Neural cell (in vitro differentiated cells): ENCODE measurements at regions not wholly inside any gene's neighbourhood (a gene's known extent, or its start where the extent isn't known, plus 50 kb on each side); places are given as distances from the start of the nearest gene placed in this dataset.

ENCODE experiments used
- H2AFZ ChIP-seq: fragments of 200-600, 300-800 bp; sonication (generic), shearing (Covaris generic); 2 replicates; pipeline ENCODE4 v1.6.0; 2014; ENCODE audit warnings: low read depth, mild to moderate bottlenecking, antibody characterized with exemption, low read length, moderate library complexity
- H3F3A ChIP-seq: fragments of 200-600 bp; shearing (Covaris generic); 2 replicates; pipeline ENCODE4 v1.6.1; 2016; ENCODE audit warnings: mild to moderate bottlenecking, moderate library complexity, mixed read lengths, antibody characterized with exemption, low read length; ENCODE audit not compliant: insufficient read depth, poor library complexity, severe bottlenecking
- H3K27ac ChIP-seq: fragments of 200-600, 300-800 bp; sonication (generic), shearing (Covaris generic); 2 replicates; pipeline ENCODE4 v1.5.1; 2014; ENCODE audit warnings: mild to moderate bottlenecking, low read length, moderate library complexity
- H3K27me3 ChIP-seq: fragments of 300-800, 200-600 bp; sonication (generic), shearing (Covaris generic); 2 replicates; pipeline ENCODE4 v1.6.0; 2014; ENCODE audit warnings: mild to moderate bottlenecking, low read depth, low read length, moderate library complexity; ENCODE audit not compliant: insufficient read depth
- H3K36me3 ChIP-seq: fragments of 300-800, 200-600 bp; sonication (generic), shearing (Covaris generic); 2 replicates; pipeline ENCODE4 v1.5.1; 2014; ENCODE audit warnings: mild to moderate bottlenecking, antibody characterized with exemption, low read length, moderate library complexity; ENCODE audit not compliant: insufficient read depth
- H3K4me2 ChIP-seq: fragments of 300-800, 200-600 bp; sonication (generic), shearing (Covaris generic); 2 replicates; pipeline ENCODE4 v1.6.0; 2014; ENCODE audit warnings: mild to moderate bottlenecking, low read length
- H3K4me3 ChIP-seq: fragments of 300-800, 200-600 bp; sonication (generic), shearing (Covaris generic); 2 replicates; pipeline ENCODE4 v1.5.1; 2014; ENCODE audit warnings: mild to moderate bottlenecking, low read length, moderate library complexity
- H3K79me2 ChIP-seq: fragments of 200-600 bp; shearing (Covaris generic); replicated peaks from 2 replicates; pipeline ENCODE4 v1.6.0; 2014; ENCODE audit warnings: mild to moderate bottlenecking, low read length, moderate library complexity; ENCODE audit not compliant: insufficient read depth
- H3K9ac ChIP-seq: fragments of 300-800, 200-600 bp; sonication (generic), shearing (Covaris generic); 2 replicates; pipeline ENCODE4 v1.6.1; 2016; ENCODE audit warnings: mild to moderate bottlenecking, low read length, mixed read lengths
- H3K9me2 ChIP-seq: fragments of 200-600 bp; shearing (Covaris generic); 2 replicates; pipeline ENCODE4 v1.6.1; 2016; ENCODE audit warnings: mild to moderate bottlenecking, low read length, mixed read lengths; ENCODE audit not compliant: insufficient read depth
- H3K9me3 ChIP-seq: fragments of 200-600, 300-800 bp; sonication (generic), shearing (Covaris generic); 2 replicates; pipeline ENCODE4 v1.6.1; 2016; ENCODE audit warnings: mild to moderate bottlenecking, mixed run types, low read length, moderate library complexity, mixed read lengths
- H4K20me1 ChIP-seq: fragments of 200-600 bp; shearing (Covaris generic); 2 replicates; pipeline ENCODE4 v1.6.1; 2016; ENCODE audit warnings: mild to moderate bottlenecking, mixed run types; ENCODE audit not compliant: insufficient read depth
- EP300 ChIP-seq: fragments of 450-650 bp; conservative IDR thresholded peaks from 2 replicates; pipeline ENCODE4 v1.6.1; 2014; ENCODE audit warnings: antibody characterized with exemption, mild to moderate bottlenecking, moderate library complexity; ENCODE audit not compliant: poor library complexity, severe bottlenecking
- EZH2 ChIP-seq: fragments of 200-600, 300-800 bp; shearing (Covaris generic), sonication (generic); IDR thresholded peaks from 2 replicates; pipeline ENCODE4 v1.6.1; 2014; ENCODE audit warnings: antibody characterized with exemption, low read length, borderline replicate concordance, mild to moderate bottlenecking; ENCODE audit not compliant: insufficient read depth, poor library complexity, severe bottlenecking
- MXI1 ChIP-seq: fragments of 450-650 bp; conservative IDR thresholded peaks from 2 replicates; pipeline ENCODE4 v1.6.1; 2014; ENCODE audit warnings: antibody characterized with exemption, mild to moderate bottlenecking; ENCODE audit not compliant: poor library complexity, severe bottlenecking
- POLR2AphosphoS5 ChIP-seq: IDR thresholded peaks from 2 replicates; pipeline ENCODE4 v1.6.1; 2012
- RAD21 ChIP-seq: fragments of 450-650 bp; conservative IDR thresholded peaks from 2 replicates; pipeline ENCODE4 v1.6.1; 2014; ENCODE audit warnings: antibody characterized with exemption, mild to moderate bottlenecking, moderate library complexity
- SMC3 ChIP-seq: fragments of 450-650 bp; conservative IDR thresholded peaks from 2 replicates; pipeline ENCODE4 v1.6.1; 2014; ENCODE audit warnings: antibody characterized with exemption, mild to moderate bottlenecking, moderate library complexity; ENCODE audit not compliant: poor library complexity
- TAF1 ChIP-seq: IDR thresholded peaks from 2 replicates; pipeline ENCODE4 v1.6.1; 2012; ENCODE audit warnings: low read depth
- TF ChIP-seq, protein P1 (sequence below): fragments of 450-650 bp; IDR thresholded peaks from 2 replicates; pipeline ENCODE4 v1.5.1; 2014; ENCODE audit warnings: antibody characterized with exemption, mild to moderate bottlenecking, moderate library complexity; ENCODE audit not compliant: poor library complexity, severe bottlenecking
- TF ChIP-seq, protein P2 (sequence below): IDR thresholded peaks from 2 replicates; pipeline ENCODE4 v1.6.1; 2012; ENCODE audit warnings: borderline replicate concordance

DNA sequence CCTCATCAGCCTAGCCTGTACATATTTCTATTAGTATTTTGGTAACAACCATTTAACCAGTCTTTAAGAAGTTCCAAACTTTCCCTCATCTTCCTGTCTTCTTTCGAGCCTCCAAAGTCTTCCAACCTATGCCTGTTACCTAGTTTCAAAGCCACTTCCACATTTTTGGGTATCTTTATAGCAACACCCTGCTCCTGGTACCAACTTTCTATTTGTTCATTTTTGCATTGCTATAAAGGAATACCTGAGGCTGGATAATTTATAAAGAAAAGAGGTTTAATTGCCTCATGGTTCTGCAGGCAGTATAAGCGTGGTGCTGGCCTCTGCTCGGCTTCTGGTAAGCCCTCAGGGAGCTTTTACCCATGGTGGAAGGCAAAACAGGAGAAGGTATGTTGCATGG lies 578.8 kb upstream of the AUTS2 start:
- Histone ChIP-seq H3K79me2 (no peaks in the 10 kb centered on the region), H3K9me2 (no peaks in the 10 kb centered on the region), H3K9me3 (no peaks in the 10 kb centered on the region), H2AFZ (no peak overlapping the region), H3K27me3 (no peaks in the 10 kb centered on the region), H3K4me2 (no peak overlapping the region), H3K36me3 (no peaks in the 10 kb centered on the region), H3K4me3 (no peak overlapping the region), H3K9ac (no peak overlapping the region), H3K27ac (no peak overlapping the region), H3F3A (no peaks in the 10 kb centered on the region), H4K20me1 (no peaks in the 10 kb centered on the region)
- TF ChIP-seq EZH2, result no peak
- TF ChIP-seq, protein P1, sequence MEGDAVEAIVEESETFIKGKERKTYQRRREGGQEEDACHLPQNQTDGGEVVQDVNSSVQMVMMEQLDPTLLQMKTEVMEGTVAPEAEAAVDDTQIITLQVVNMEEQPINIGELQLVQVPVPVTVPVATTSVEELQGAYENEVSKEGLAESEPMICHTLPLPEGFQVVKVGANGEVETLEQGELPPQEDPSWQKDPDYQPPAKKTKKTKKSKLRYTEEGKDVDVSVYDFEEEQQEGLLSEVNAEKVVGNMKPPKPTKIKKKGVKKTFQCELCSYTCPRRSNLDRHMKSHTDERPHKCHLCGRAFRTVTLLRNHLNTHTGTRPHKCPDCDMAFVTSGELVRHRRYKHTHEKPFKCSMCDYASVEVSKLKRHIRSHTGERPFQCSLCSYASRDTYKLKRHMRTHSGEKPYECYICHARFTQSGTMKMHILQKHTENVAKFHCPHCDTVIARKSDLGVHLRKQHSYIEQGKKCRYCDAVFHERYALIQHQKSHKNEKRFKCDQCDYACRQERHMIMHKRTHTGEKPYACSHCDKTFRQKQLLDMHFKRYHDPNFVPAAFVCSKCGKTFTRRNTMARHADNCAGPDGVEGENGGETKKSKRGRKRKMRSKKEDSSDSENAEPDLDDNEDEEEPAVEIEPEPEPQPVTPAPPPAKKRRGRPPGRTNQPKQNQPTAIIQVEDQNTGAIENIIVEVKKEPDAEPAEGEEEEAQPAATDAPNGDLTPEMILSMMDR, result no peak
- no peak for TF ChIP-seq MXI1
- no peak for TF ChIP-seq TAF1
- TF ChIP-seq, protein P2, sequence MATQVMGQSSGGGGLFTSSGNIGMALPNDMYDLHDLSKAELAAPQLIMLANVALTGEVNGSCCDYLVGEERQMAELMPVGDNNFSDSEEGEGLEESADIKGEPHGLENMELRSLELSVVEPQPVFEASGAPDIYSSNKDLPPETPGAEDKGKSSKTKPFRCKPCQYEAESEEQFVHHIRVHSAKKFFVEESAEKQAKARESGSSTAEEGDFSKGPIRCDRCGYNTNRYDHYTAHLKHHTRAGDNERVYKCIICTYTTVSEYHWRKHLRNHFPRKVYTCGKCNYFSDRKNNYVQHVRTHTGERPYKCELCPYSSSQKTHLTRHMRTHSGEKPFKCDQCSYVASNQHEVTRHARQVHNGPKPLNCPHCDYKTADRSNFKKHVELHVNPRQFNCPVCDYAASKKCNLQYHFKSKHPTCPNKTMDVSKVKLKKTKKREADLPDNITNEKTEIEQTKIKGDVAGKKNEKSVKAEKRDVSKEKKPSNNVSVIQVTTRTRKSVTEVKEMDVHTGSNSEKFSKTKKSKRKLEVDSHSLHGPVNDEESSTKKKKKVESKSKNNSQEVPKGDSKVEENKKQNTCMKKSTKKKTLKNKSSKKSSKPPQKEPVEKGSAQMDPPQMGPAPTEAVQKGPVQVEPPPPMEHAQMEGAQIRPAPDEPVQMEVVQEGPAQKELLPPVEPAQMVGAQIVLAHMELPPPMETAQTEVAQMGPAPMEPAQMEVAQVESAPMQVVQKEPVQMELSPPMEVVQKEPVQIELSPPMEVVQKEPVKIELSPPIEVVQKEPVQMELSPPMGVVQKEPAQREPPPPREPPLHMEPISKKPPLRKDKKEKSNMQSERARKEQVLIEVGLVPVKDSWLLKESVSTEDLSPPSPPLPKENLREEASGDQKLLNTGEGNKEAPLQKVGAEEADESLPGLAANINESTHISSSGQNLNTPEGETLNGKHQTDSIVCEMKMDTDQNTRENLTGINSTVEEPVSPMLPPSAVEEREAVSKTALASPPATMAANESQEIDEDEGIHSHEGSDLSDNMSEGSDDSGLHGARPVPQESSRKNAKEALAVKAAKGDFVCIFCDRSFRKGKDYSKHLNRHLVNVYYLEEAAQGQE, result no peak
- no peak for TF ChIP-seq EP300

DNA sequence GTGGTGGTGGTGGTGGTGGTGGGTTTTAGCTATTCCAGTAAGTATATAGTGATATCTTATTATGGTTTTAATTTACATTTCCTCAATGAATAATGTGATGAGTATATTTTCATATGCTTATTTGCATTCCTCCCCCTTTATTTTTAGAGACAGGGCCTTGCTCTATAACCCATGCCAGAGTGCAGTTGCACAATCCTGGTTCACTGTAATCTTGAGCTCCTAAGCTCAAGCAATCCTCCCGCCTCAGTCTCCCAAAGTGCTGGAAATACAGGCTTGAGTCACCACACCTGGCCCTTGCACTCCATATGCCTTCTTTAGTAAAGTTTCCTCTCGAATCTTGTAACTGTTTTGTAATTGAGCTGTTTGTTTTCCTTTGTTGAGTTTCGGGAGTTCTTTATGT lies 577.7 kb upstream of the AUTS2 start:
- Histone ChIP-seq H3K27ac (no peak overlapping the region), H3K9ac (no peak overlapping the region), H3F3A (no peaks in the 10 kb centered on the region), H2AFZ (no peak overlapping the region), H3K9me3 (no peaks in the 10 kb centered on the region), H4K20me1 (no peaks in the 10 kb centered on the region), H3K4me2 (no peak overlapping the region), H3K79me2 (no peaks in the 10 kb centered on the region), H3K36me3 (no peaks in the 10 kb centered on the region), H3K27me3 (no peaks in the 10 kb centered on the region), H3K9me2 (no peaks in the 10 kb centered on the region), H3K4me3 (no peak overlapping the region)
- TF ChIP-seq RAD21 (no peak), EZH2 (no peak), SMC3 (no peak), POLR2AphosphoS5 (no peak), TAF1 (no peak)
- TF ChIP-seq, protein P2, result no peak
- TF ChIP-seq, protein P1, result no peak
